ENCODE measurements at regions not wholly inside any gene's neighbourhood (a gene's known extent, or its start where the extent isn't known, plus 50 kb on each side); places are given as distances from the start of the nearest gene placed in this dataset.

- WGBS (ENCODE audit: extremely low coverage, insufficient coverage, low lambda C conversion rate) = no CpG with 5 or more reads among the region's 1 CpG
Measured at GRCh38 chr21:25149022-25149421, 458.3 kb downstream of the MRPL39 start.

GRCh38 chr21:25139414-25139813 is 467.9 kb downstream of the MRPL39 start:
- no peak overlapping the region for H3K27ac ChIP-seq (ENCODE audit: low read depth, low read length)

More at GRCh38 chr21:25149022-25149421, 458.3 kb downstream of the MRPL39 start:
- Histone ChIP-seq H4K8ac (ENCODE audit: low read depth, low read length) (no peak overlapping the region), H3K4me3 (ENCODE audit: low read length) (no peak overlapping the region), H3K27me3 (ENCODE audit: insufficient read depth, low read length, poor library complexity) (no peaks in the 10 kb centered on the region), H3K18ac (ENCODE audit: low read length) (no peak overlapping the region), H2BK15ac (replicated peaks; ENCODE audit: low read depth) (no peak overlapping the region), H2AK5ac (ENCODE audit: low read length) (no peak overlapping the region), H3K36me3 (ENCODE audit: control insufficient read depth, insufficient read depth, low read length) (no peaks in the 10 kb centered on the region), H3K23ac (ENCODE audit: low read length) (no peak overlapping the region), H2BK5ac (ENCODE audit: low read length) (no peak overlapping the region), H3K79me1 (ENCODE audit: low read length) (no peaks in the 10 kb centered on the region), H2BK120ac (ENCODE audit: low read depth, low read length) (no peak overlapping the region), H3K4me1 (ENCODE audit: control insufficient read depth, low read depth, low read length) (no peaks in the 10 kb centered on the region), H3K4ac (ENCODE audit: low read depth, low read length) (no peak overlapping the region), H3K79me2 (ENCODE audit: control insufficient read depth, insufficient read depth, low read length) (no peaks in the 10 kb centered on the region), H3K4me2 (ENCODE audit: low read length) (no peak overlapping the region), H3K9ac (ENCODE audit: low read length) (no peak overlapping the region), H3K27ac (ENCODE audit: low read depth, low read length) (no peak overlapping the region), H4K5ac (ENCODE audit: low read length) (no peak overlapping the region), H3K56ac (ENCODE audit: low read length) (no peak overlapping the region)
- DNase-seq = no peak

GRCh38 chr21:25133939-25134338 is 473.3 kb downstream of the MRPL39 start:
- Histone ChIP-seq H3K9ac (ENCODE audit: low read length) (no peak overlapping the region), H2BK15ac (replicated peaks; ENCODE audit: low read depth) (no peak overlapping the region), H3K79me2 (ENCODE audit: control insufficient read depth, insufficient read depth, low read length) (no peaks in the 10 kb centered on the region), H4K5ac (ENCODE audit: low read length) (no peak overlapping the region), H3K4me1 (ENCODE audit: control insufficient read depth, low read depth, low read length) (no peaks in the 10 kb centered on the region), H3K79me1 (ENCODE audit: low read length) (no peaks in the 10 kb centered on the region), H2AK5ac (ENCODE audit: low read length) (no peak overlapping the region), H3K36me3 (ENCODE audit: control insufficient read depth, insufficient read depth, low read length) (no peaks in the 10 kb centered on the region), H3K4ac (ENCODE audit: low read depth, low read length) (no peak overlapping the region), H2BK5ac (ENCODE audit: low read length) (no peak overlapping the region), H3K18ac (ENCODE audit: low read length) (no peak overlapping the region), H2BK120ac (ENCODE audit: low read depth, low read length) (no peak overlapping the region), H3K56ac (ENCODE audit: low read length) (no peak overlapping the region), H3K4me2 (ENCODE audit: low read length) (no peak overlapping the region), H4K8ac (ENCODE audit: low read depth, low read length) (no peak overlapping the region), H3K23ac (ENCODE audit: low read length) (no peak overlapping the region), H3K27me3 (ENCODE audit: insufficient read depth, low read length, poor library complexity) (no peaks in the 10 kb centered on the region), H3K4me3 (ENCODE audit: low read length) (no peak overlapping the region), H3K27ac (ENCODE audit: low read depth, low read length) (no peak overlapping the region)
- no CpG with 5 or more reads among the region's 2 CpGs for WGBS (ENCODE audit: extremely low coverage, insufficient coverage, low lambda C conversion rate)
- no peak for DNase-seq

More at GRCh38 chr21:25139414-25139813, 467.9 kb downstream of the MRPL39 start:
- no peaks in the 10 kb centered on the region for H3K27me3 ChIP-seq (ENCODE audit: insufficient read depth, low read length, poor library complexity)
- no CpG with 5 or more reads among the region's 1 CpG for WGBS (ENCODE audit: extremely low coverage, insufficient coverage, low lambda C conversion rate)
- H3K4me2 ChIP-seq (ENCODE audit: low read length) = no peak overlapping the region
- H3K23ac ChIP-seq (ENCODE audit: low read length) = no peak overlapping the region
- H4K5ac ChIP-seq (ENCODE audit: low read length) = no peak overlapping the region
- no peak overlapping the region for H3K56ac ChIP-seq (ENCODE audit: low read length)
- H3K4ac ChIP-seq (ENCODE audit: low read depth, low read length) = no peak overlapping the region
- no peak overlapping the region for H2BK5ac ChIP-seq (ENCODE audit: low read length)
- H2BK15ac ChIP-seq (replicated peaks; ENCODE audit: low read depth) = no peak overlapping the region
- H3K79me1 ChIP-seq (ENCODE audit: low read length) = no peaks in the 10 kb centered on the region
- H3K4me1 ChIP-seq (ENCODE audit: control insufficient read depth, low read depth, low read length) = no peaks in the 10 kb centered on the region
- no peak overlapping the region for H3K9ac ChIP-seq (ENCODE audit: low read length)
- no peaks in the 10 kb centered on the region for H3K36me3 ChIP-seq (ENCODE audit: control insufficient read depth, insufficient read depth, low read length)
- no peak overlapping the region for H4K8ac ChIP-seq (ENCODE audit: low read depth, low read length)
- no peak overlapping the region for H2AK5ac ChIP-seq (ENCODE audit: low read length)
- H3K4me3 ChIP-seq (ENCODE audit: low read length) = no peak overlapping the region
- H3K79me2 ChIP-seq (ENCODE audit: control insufficient read depth, insufficient read depth, low read length) = no peaks in the 10 kb centered on the region
- no peak overlapping the region for H2BK120ac ChIP-seq (ENCODE audit: low read depth, low read length)
- DNase-seq = no peak
- no peak overlapping the region for H3K18ac ChIP-seq (ENCODE audit: low read length)

GRCh38 chr21:25127811-25128210 is 479.5 kb downstream of the MRPL39 start:
- no peak overlapping the region for H3K27ac ChIP-seq (ENCODE audit: low read depth, low read length)

GRCh38 chr21:25127007-25127406 is 480.3 kb downstream of the MRPL39 start:
- no peak overlapping the region for H3K4ac ChIP-seq (ENCODE audit: low read depth, low read length)
- H3K4me3 ChIP-seq (ENCODE audit: low read length) = no peak overlapping the region
- H3K9ac ChIP-seq (ENCODE audit: low read length) = no peak overlapping the region
- no peak overlapping the region for H2BK15ac ChIP-seq (replicated peaks; ENCODE audit: low read depth)
- H3K27ac ChIP-seq (ENCODE audit: low read depth, low read length) = no peak overlapping the region
- H3K18ac ChIP-seq (ENCODE audit: low read length) = no peak overlapping the region
- no peak overlapping the region for H4K5ac ChIP-seq (ENCODE audit: low read length)
- H4K8ac ChIP-seq (ENCODE audit: low read depth, low read length) = no peak overlapping the region
- no peak overlapping the region for H2BK120ac ChIP-seq (ENCODE audit: low read depth, low read length)
- H3K4me1 ChIP-seq (ENCODE audit: control insufficient read depth, low read depth, low read length) = no peaks in the 10 kb centered on the region
- H2AK5ac ChIP-seq (ENCODE audit: low read length) = no peak overlapping the region
- no CpG with 5 or more reads among the region's 1 CpG for WGBS (ENCODE audit: extremely low coverage, insufficient coverage, low lambda C conversion rate)
- H3K79me1 ChIP-seq (ENCODE audit: low read length) = no peaks in the 10 kb centered on the region
- no peak overlapping the region for H3K4me2 ChIP-seq (ENCODE audit: low read length)
- H3K56ac ChIP-seq (ENCODE audit: low read length) = no peak overlapping the region
- H3K79me2 ChIP-seq (ENCODE audit: control insufficient read depth, insufficient read depth, low read length) = no peaks in the 10 kb centered on the region
- H3K36me3 ChIP-seq (ENCODE audit: control insufficient read depth, insufficient read depth, low read length) = no peaks in the 10 kb centered on the region
- H3K23ac ChIP-seq (ENCODE audit: low read length) = no peak overlapping the region
- H2BK5ac ChIP-seq (ENCODE audit: low read length) = no peak overlapping the region
- DNase-seq = no peak
- no peaks in the 10 kb centered on the region for H3K27me3 ChIP-seq (ENCODE audit: insufficient read depth, low read length, poor library complexity)

More at GRCh38 chr21:25127811-25128210, 479.5 kb downstream of the MRPL39 start:
- H2BK5ac ChIP-seq (ENCODE audit: low read length) = no peak overlapping the region
- H3K36me3 ChIP-seq (ENCODE audit: control insufficient read depth, insufficient read depth, low read length) = no peaks in the 10 kb centered on the region
- no peak overlapping the region for H3K4me3 ChIP-seq (ENCODE audit: low read length)
- WGBS (ENCODE audit: extremely low coverage, insufficient coverage, low lambda C conversion rate) = no CpG with 5 or more reads among the region's 1 CpG
- no peaks in the 10 kb centered on the region for H3K79me2 ChIP-seq (ENCODE audit: control insufficient read depth, insufficient read depth, low read length)
- no peak overlapping the region for H3K4me2 ChIP-seq (ENCODE audit: low read length)
- no peaks in the 10 kb centered on the region for H3K79me1 ChIP-seq (ENCODE audit: low read length)
- H3K23ac ChIP-seq (ENCODE audit: low read length) = no peak overlapping the region
- H2AK5ac ChIP-seq (ENCODE audit: low read length) = no peak overlapping the region
- H3K18ac ChIP-seq (ENCODE audit: low read length) = no peak overlapping the region
- H3K56ac ChIP-seq (ENCODE audit: low read length) = no peak overlapping the region
- DNase-seq = no peak
- no peak overlapping the region for H3K4ac ChIP-seq (ENCODE audit: low read depth, low read length)
- H3K27me3 ChIP-seq (ENCODE audit: insufficient read depth, low read length, poor library complexity) = no peaks in the 10 kb centered on the region
- H2BK15ac ChIP-seq (replicated peaks; ENCODE audit: low read depth) = no peak overlapping the region
- no peak overlapping the region for H2BK120ac ChIP-seq (ENCODE audit: low read depth, low read length)
- no peaks in the 10 kb centered on the region for H3K4me1 ChIP-seq (ENCODE audit: control insufficient read depth, low read depth, low read length)
- no peak overlapping the region for H3K9ac ChIP-seq (ENCODE audit: low read length)
- no peak overlapping the region for H4K5ac ChIP-seq (ENCODE audit: low read length)
- H4K8ac ChIP-seq (ENCODE audit: low read depth, low read length) = no peak overlapping the region

GRCh38 chr21:25126564-25126963 is 480.7 kb downstream of the MRPL39 start:
- H3K18ac ChIP-seq (ENCODE audit: low read length) = no peak overlapping the region
- H3K4me2 ChIP-seq (ENCODE audit: low read length) = no peak overlapping the region
- no peaks in the 10 kb centered on the region for H3K27me3 ChIP-seq (ENCODE audit: insufficient read depth, low read length, poor library complexity)
- H3K27ac ChIP-seq (ENCODE audit: low read depth, low read length) = no peak overlapping the region
- no peaks in the 10 kb centered on the region for H3K79me1 ChIP-seq (ENCODE audit: low read length)
- H3K56ac ChIP-seq (ENCODE audit: low read length) = no peak overlapping the region
- no peak overlapping the region for H3K4ac ChIP-seq (ENCODE audit: low read depth, low read length)
- no peak overlapping the region for H3K4me3 ChIP-seq (ENCODE audit: low read length)
- H3K36me3 ChIP-seq (ENCODE audit: control insufficient read depth, insufficient read depth, low read length) = no peaks in the 10 kb centered on the region
- H2BK120ac ChIP-seq (ENCODE audit: low read depth, low read length) = no peak overlapping the region
- H3K79me2 ChIP-seq (ENCODE audit: control insufficient read depth, insufficient read depth, low read length) = no peaks in the 10 kb centered on the region
- H3K23ac ChIP-seq (ENCODE audit: low read length) = no peak overlapping the region
- no peak for DNase-seq
- no peak overlapping the region for H2BK15ac ChIP-seq (replicated peaks; ENCODE audit: low read depth)
- H2BK5ac ChIP-seq (ENCODE audit: low read length) = no peak overlapping the region
- no peak overlapping the region for H4K5ac ChIP-seq (ENCODE audit: low read length)
- H3K9ac ChIP-seq (ENCODE audit: low read length) = no peak overlapping the region
- no peak overlapping the region for H2AK5ac ChIP-seq (ENCODE audit: low read length)
- WGBS (ENCODE audit: extremely low coverage, insufficient coverage, low lambda C conversion rate) = no CpG with 5 or more reads among the region's 3 CpGs
- no peaks in the 10 kb centered on the region for H3K4me1 ChIP-seq (ENCODE audit: control insufficient read depth, low read depth, low read length)
- no peak overlapping the region for H4K8ac ChIP-seq (ENCODE audit: low read depth, low read length)
